ENCODE measurements at regions not wholly inside any gene's neighbourhood (a gene's known extent, or its start where the extent isn't known, plus 50 kb on each side); places are given as distances from the start of the nearest gene placed in this dataset.

DNA sequence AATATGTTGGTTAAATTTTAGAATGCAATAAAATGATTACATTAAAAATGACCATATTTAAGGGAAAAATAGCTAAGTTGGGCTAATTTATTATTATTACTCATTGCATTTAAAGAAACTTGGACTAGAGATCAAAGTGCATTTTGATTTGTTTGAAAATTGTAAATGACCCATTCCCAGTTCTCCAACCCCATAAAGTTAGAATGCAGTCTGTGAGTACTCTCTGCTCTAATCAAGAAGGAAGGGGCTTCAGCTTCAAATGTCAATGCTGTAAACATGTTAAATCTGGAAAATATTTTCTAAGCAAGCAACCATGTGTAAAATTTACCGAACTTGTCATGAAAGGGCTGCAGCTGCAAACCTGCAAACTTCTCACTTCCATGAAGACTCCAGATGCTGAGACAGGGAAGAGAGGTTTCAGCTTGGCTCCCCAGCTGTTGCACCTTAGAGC lies 232.7 kb downstream of the TTLL7 start:
- no peak overlapping the region for H4K91ac ChIP-seq (ENCODE audit: insufficient read depth, low read depth, low read length)
- no peak for TF ChIP-seq POLR2A (IDR thresholded peaks at IDR 0.05; ENCODE audit: low read depth, low read length)
- no peak for TF ChIP-seq MXI1 (IDR thresholded peaks at IDR 0.05; ENCODE audit: borderline replicate concordance, low read depth, low read length)
- TF ChIP-seq, protein P1, sequence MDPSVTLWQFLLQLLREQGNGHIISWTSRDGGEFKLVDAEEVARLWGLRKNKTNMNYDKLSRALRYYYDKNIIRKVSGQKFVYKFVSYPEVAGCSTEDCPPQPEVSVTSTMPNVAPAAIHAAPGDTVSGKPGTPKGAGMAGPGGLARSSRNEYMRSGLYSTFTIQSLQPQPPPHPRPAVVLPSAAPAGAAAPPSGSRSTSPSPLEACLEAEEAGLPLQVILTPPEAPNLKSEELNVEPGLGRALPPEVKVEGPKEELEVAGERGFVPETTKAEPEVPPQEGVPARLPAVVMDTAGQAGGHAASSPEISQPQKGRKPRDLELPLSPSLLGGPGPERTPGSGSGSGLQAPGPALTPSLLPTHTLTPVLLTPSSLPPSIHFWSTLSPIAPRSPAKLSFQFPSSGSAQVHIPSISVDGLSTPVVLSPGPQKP (IDR thresholded peaks at IDR 0.05; ENCODE audit: borderline replicate concordance, low read depth, low read length), result no peak
- TF ChIP-seq, protein P2, sequence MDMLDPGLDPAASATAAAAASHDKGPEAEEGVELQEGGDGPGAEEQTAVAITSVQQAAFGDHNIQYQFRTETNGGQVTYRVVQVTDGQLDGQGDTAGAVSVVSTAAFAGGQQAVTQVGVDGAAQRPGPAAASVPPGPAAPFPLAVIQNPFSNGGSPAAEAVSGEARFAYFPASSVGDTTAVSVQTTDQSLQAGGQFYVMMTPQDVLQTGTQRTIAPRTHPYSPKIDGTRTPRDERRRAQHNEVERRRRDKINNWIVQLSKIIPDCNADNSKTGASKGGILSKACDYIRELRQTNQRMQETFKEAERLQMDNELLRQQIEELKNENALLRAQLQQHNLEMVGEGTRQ (IDR thresholded peaks at IDR 0.05; ENCODE audit: low read depth, low read length), result no peak
- TF ChIP-seq RCOR1 (IDR thresholded peaks at IDR 0.05; ENCODE audit: insufficient replicate concordance, low read length), result no peak
- TF ChIP-seq BHLHE40 (IDR thresholded peaks at IDR 0.05; ENCODE audit: low read depth, low read length), result no peak
- no peak for TF ChIP-seq FOS (IDR thresholded peaks at IDR 0.05; ENCODE audit: low read depth, low read length)
- no peak for TF ChIP-seq MAZ (IDR thresholded peaks at IDR 0.05; ENCODE audit: borderline replicate concordance, low read depth, low read length)
- TF ChIP-seq, protein P3, sequence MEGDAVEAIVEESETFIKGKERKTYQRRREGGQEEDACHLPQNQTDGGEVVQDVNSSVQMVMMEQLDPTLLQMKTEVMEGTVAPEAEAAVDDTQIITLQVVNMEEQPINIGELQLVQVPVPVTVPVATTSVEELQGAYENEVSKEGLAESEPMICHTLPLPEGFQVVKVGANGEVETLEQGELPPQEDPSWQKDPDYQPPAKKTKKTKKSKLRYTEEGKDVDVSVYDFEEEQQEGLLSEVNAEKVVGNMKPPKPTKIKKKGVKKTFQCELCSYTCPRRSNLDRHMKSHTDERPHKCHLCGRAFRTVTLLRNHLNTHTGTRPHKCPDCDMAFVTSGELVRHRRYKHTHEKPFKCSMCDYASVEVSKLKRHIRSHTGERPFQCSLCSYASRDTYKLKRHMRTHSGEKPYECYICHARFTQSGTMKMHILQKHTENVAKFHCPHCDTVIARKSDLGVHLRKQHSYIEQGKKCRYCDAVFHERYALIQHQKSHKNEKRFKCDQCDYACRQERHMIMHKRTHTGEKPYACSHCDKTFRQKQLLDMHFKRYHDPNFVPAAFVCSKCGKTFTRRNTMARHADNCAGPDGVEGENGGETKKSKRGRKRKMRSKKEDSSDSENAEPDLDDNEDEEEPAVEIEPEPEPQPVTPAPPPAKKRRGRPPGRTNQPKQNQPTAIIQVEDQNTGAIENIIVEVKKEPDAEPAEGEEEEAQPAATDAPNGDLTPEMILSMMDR (conservative IDR thresholded peaks at IDR 0.05; ENCODE audit: low read depth, low read length), result no peak
- no peak for TF ChIP-seq SMC3 (IDR thresholded peaks at IDR 0.05; ENCODE audit: low read depth, low read length)
- TF ChIP-seq RFX5 (IDR thresholded peaks at IDR 0.05; ENCODE audit: low read depth, low read length), result no peak
- TF ChIP-seq CHD1 (IDR thresholded peaks at IDR 0.05; ENCODE audit: low read depth, low read length), result no peak
- no peak for TF ChIP-seq RAD21 (IDR thresholded peaks at IDR 0.05; ENCODE audit: low read length)
- TF ChIP-seq CEBPB (IDR thresholded peaks at IDR 0.05; ENCODE audit: low read depth, low read length), result no peak
- TF ChIP-seq NFE2L2 (IDR thresholded peaks at IDR 0.05; ENCODE audit: low read depth, low read length), result no peak
- no peak for TF ChIP-seq MAFK (IDR thresholded peaks at IDR 0.05; ENCODE audit: low read depth, low read length)
- no peak overlapping the region for H3K9ac ChIP-seq (ENCODE audit: low read depth, low read length)
- H2AK9ac ChIP-seq (replicated peaks; ENCODE audit: low read depth, low read length, poor library complexity), result no peak overlapping the region
- H2BK20ac ChIP-seq (ENCODE audit: low read depth, low read length), result no peak overlapping the region
- H3K4ac ChIP-seq (ENCODE audit: low read depth, low read length), result no peak overlapping the region
- WGBS, 2 experiments (ENCODE audit: extremely low coverage in 2 of 2, insufficient read length in 1 of 2), result no CpG with 5 or more reads among the region's 1 CpG
- no peak overlapping the region for H3K18ac ChIP-seq (ENCODE audit: low read depth, low read length)
- H3K79me1 ChIP-seq (ENCODE audit: low read depth in 1 of 2, low read length in 2 of 2), result no peaks in the 10 kb centered on the region
- ChIA-PET POLR2A (ENCODE audit: unreplicated experiment) (no interaction called here), CTCF (no interaction called here)
- H3K9me3 ChIP-seq (ENCODE audit: control insufficient read depth, insufficient read depth, low read length), result no peaks in the 10 kb centered on the region
- no peak overlapping the region for H2BK15ac ChIP-seq (ENCODE audit: low read depth, low read length)
- H3K27me3 ChIP-seq (ENCODE audit: control insufficient read depth, insufficient read depth, low read length), result 0 out of 2 replicates have a peak, but pooled peaks cover 1% of the 10 kb centered on the region
- in situ Hi-C loops (cut with MboI; ENCODE audit: low sequenced_read_pairs) (no loop called here), dilution Hi-C loops (cut with HindIII; ENCODE audit: low sequenced_read_pairs, unreplicated experiment) (no loop called here), intact Hi-C loops (cut with micrococcal nuclease) (no loop called here)
- H2BK120ac ChIP-seq (ENCODE audit: low read depth, low read length), result no peak overlapping the region
- H2BK5ac ChIP-seq (ENCODE audit: low read depth, low read length, poor library complexity, severe bottlenecking), result no peak overlapping the region
- no TSS peak for BruUV-seq (replicated peaks)
- H2AK5ac ChIP-seq (ENCODE audit: low read depth, low read length), result no peak overlapping the region
- ATAC-seq (ENCODE audit: low read depth), result no peak
- H3K36me3 ChIP-seq (ENCODE audit: control insufficient read depth, insufficient read depth, low read length), result no peaks in the 10 kb centered on the region
- H3K9me1 ChIP-seq (ENCODE audit: insufficient read depth, low read length), result no peaks in the 10 kb centered on the region
- H4K5ac ChIP-seq (ENCODE audit: low read depth, low read length), result no peak overlapping the region
- no peaks in the 10 kb centered on the region for H3K4me1 ChIP-seq (ENCODE audit: control insufficient read depth, insufficient read depth, low read length)
- H4K8ac ChIP-seq (ENCODE audit: low read depth in 2 of 2, low read length in 2 of 2), result no peak overlapping the region
- no peak overlapping the region for H3K23ac ChIP-seq (ENCODE audit: low read depth, low read length)
- no peak overlapping the region for H3K27ac ChIP-seq (ENCODE audit: insufficient read depth, low read length)
- H3K14ac ChIP-seq (replicated peaks; ENCODE audit: low read depth, low read length), result no peak overlapping the region
- H4K20me1 ChIP-seq (ENCODE audit: insufficient read depth, low read length), result no peaks in the 10 kb centered on the region
- H3K56ac ChIP-seq (ENCODE audit: extremely low read depth, insufficient read depth, low read length), result no peak overlapping the region
- DNase-seq, result no peak
- no peak overlapping the region for H2AFZ ChIP-seq (replicated peaks; ENCODE audit: low read length, poor library complexity)
- H3K4me2 ChIP-seq (ENCODE audit: low read depth, low read length), result no peak overlapping the region
- H3K4me3 ChIP-seq (ENCODE audit: insufficient read depth, low read depth, low read length), result no peak overlapping the region
